GM10266 (cell line): ENCODE measurements at regions not wholly inside any gene's neighbourhood (a gene's known extent, or its start where the extent isn't known, plus 50 kb on each side); places are given as distances from the start of the nearest gene placed in this dataset.

Experiments used
- DNase-seq: peaks from one replicate; pipeline ENCODE4 v3.0.0; 2012; ENCODE audit errors: extremely low spot score
- TF ChIP-seq, protein P1 (sequence below): IDR thresholded peaks from 2 replicates; pipeline ENCODE4 v1.5.1; 2012; ENCODE audit warnings: mild to moderate bottlenecking, low read depth; ENCODE audit not compliant: control insufficient read depth, insufficient read depth; ENCODE audit errors: missing control alignments

DNA sequence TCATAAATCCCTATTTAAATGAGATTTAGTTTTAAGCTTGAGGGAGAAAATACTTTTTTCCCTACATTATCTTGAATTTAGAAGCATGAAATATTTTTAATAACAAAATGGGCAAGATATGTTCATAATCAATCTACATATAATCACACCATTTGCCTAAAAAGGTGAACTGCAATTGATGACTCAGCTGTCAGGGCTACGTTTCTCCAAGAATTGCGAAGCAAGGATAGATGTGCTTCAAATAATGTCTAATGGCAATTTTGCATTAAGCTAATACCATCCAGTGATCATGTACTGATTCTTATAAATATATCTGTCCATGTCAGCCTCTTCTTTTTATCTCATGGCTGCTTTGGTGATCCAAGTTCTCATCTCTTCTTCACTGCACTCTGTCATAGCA, 404.4 kb downstream of the MAN2A1 start:
- DNase-seq: no peak
- TF ChIP-seq, protein P1, sequence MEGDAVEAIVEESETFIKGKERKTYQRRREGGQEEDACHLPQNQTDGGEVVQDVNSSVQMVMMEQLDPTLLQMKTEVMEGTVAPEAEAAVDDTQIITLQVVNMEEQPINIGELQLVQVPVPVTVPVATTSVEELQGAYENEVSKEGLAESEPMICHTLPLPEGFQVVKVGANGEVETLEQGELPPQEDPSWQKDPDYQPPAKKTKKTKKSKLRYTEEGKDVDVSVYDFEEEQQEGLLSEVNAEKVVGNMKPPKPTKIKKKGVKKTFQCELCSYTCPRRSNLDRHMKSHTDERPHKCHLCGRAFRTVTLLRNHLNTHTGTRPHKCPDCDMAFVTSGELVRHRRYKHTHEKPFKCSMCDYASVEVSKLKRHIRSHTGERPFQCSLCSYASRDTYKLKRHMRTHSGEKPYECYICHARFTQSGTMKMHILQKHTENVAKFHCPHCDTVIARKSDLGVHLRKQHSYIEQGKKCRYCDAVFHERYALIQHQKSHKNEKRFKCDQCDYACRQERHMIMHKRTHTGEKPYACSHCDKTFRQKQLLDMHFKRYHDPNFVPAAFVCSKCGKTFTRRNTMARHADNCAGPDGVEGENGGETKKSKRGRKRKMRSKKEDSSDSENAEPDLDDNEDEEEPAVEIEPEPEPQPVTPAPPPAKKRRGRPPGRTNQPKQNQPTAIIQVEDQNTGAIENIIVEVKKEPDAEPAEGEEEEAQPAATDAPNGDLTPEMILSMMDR: no peak

DNA sequence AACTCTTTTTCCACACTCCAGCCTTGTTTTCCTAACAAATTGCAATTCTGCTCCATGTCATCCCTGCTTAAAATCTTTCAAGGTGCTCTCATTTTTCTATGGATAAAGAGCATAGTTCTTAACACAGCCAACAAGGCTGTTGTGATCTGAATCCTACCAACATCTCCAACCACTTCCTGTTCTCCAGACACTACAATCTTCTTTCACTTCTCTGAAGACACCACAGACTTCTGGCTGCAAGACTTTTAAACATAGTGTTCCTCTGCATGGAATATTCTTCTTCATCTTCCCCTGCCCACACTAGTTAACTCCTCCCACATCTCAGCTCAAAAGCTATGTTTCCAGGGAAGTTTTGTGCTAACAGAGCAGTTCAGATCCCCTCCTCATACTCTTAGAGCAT, 404.8 kb downstream of the MAN2A1 start:
- TF ChIP-seq, protein P1: no peak

DNA sequence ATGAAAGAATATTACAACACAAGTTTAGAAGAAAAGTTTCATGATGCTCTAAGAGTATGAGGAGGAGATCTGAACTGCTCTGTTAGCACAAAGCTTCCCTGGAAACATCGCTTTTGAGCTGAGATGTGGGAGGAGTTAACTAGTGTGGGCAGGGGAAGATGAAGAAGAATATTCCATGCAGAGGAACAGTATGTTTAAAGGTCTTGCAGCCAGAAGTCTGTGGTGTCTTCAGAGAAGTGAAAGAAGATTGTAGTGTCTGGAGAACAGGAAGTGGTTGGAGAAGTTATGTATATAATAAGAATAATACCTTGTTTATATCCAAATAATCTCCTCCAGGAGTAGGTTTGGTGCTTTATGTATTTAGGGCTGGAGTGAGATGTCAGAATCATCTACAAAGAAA, 406.7 kb downstream of the MAN2A1 start:
- TF ChIP-seq, protein P1: no peak
- no peak for DNase-seq

More for the DNA sequence above, 404.8 kb downstream of the MAN2A1 start:
- DNase-seq: no peak

DNA sequence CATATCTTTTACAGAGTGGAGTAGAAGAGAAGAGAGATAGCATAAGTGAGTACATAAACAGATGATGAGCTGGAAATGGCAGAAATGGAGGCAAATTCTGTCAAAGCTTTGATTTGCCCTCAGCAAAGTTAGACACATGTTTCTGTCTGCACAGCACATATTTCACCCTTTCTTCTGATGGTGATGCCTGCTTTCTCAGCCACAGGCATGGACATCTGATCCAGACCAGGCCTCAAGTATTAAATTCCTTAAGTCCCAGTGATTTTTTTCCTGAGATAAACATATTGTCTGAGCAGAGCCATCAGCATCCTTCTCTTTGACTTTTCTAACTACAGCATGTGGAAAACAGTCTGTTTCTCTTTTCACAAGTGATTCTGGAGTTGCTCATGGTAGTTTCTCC, 409.8 kb downstream of the MAN2A1 start:
- DNase-seq: no peak
- TF ChIP-seq, protein P1: no peak

DNA sequence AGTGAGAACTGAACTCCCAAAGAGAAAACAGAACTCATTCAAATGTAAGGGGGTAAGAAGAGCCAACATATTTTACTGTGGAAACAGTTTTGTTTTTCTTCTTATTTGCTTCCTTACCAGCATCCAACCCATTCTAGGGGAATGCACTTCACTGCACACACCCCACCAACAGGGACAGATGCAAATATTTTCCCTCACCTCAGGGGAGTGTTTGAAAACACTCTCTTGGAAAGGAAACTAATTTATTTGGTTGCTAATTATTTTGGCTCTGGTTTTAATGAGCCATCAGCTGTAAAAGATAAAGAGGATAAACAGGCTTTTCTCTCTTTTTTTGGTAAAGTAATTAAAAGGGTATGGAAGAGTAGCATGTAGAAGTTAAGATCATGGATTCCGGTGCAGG, 413.4 kb downstream of the MAN2A1 start:
- TF ChIP-seq, protein P1: no peak

DNA sequence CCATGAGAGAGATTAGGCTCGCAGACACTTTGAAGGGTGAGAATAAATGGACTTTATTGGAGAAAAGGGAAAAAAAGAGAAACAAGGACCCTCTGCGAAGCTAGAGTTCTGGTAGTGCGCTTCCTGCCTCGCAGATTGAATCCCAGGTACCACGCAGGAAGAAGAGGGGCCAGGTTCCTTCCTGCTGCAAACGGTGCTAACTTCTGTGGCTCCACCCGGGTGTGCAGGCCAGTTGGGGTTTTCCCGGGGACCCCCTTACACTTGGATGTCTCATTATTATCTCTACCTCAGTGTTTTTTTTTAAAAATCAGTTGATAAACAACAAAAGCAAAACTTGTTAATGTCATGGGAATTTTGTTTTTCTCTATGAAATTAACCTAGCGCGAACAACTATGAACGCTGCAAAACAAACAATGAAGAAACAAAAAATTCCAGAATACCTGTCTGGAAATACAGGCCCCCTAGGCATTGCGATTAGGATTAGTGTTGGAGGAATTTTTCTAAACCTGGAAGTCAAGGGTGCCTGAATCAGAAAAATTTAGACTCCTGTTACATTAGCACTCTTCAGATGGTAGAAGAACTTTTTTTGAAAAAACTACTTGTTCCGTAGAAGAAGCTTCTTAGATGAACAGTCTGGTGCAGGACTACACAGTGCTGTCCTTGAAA, 414.5 kb downstream of the MAN2A1 start:
- no peak for DNase-seq
- TF ChIP-seq, protein P1: no peak

More for the DNA sequence above, 413.4 kb downstream of the MAN2A1 start:
- DNase-seq: no peak
